ENCODE measurements at regions not wholly inside any gene's neighbourhood (a gene's known extent, or its start where the extent isn't known, plus 50 kb on each side); places are given as distances from the start of the nearest gene placed in this dataset.

DNA sequence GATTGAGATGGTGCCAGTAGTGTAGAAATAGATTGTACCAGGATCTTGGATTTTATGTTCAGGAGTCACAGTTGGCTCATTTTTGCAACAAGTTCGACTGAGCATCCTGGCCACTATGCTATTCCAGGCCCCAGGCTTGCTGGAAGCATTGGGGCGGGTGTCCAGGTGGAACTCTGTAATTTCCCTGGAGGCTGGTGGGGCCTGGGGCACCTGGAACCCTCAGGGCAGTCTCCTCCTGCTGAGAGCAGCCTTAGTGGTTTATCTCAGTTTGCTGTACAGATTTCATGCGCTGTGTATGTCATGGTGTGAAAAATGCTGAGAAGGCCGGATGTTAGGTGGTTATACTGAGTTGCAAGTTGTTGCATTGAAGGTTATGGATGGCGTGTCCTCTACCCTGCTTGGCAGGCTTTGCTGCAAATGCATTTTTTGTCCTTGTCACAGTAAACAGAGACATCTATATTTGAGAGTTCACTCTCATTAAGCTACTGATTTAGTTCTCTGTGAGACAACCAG is 135.1 kb upstream of the MYLIP start:
- no peak for DNase-seq

DNA sequence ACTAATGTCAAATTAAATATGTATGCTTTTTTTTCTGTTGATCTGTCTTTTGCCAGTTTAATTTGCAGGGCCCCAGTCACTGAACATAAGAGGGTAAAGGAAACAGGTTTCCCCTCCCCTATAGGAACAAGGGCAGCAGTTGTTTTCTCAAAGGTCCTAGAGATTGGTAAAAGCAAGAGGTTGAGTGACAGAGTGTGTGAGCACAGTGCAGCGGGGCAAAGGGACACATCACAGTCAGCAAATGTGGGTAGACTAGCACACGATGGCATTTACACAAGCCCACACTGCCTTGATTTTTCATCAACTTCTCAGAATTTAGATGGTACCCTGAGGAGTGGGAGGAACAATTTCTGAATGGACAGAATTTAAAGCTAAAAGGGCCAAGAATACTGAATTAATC is 138.7 kb upstream of the MYLIP start:
- DNase-seq: no peak

DNA sequence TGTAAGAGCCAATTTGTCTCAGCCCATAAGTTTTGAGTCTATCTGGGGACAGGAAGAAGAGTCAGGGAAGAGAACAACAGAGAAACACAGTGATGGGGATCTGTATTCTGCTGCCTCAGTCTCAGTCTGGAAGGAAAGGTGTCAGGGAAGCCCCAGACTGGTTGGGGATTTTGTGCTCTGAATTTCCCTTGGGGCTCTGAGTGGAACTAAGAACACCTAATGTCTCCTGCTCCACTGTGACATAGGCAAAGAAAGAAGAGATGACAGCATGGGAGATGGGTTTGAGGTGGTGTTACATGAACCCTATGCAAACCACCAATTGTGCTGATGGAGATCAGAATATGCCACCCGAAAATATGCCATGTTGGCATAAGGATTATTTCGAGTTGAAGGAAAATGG is 139.5 kb upstream of the MYLIP start:
- no peak for DNase-seq

DNA sequence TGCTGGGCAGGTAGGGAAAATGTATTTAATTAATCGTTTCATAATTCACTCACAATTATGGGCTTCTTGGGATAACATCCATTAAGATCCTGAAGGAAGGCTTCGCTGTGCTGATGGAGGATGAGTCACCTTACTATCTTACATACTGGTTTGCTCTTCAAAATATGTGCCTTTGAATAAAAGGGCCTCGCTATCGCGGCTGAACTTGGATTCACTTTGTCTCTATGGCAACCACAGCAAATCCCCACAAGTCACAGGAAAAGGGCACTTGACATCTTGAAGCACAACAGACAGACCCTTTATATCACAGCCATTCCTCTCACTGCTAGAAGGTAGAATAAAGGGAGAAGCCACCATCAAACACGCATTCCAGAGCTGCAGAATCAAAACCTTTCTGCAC is 141.3 kb upstream of the MYLIP start:
- no peak for DNase-seq

DNA sequence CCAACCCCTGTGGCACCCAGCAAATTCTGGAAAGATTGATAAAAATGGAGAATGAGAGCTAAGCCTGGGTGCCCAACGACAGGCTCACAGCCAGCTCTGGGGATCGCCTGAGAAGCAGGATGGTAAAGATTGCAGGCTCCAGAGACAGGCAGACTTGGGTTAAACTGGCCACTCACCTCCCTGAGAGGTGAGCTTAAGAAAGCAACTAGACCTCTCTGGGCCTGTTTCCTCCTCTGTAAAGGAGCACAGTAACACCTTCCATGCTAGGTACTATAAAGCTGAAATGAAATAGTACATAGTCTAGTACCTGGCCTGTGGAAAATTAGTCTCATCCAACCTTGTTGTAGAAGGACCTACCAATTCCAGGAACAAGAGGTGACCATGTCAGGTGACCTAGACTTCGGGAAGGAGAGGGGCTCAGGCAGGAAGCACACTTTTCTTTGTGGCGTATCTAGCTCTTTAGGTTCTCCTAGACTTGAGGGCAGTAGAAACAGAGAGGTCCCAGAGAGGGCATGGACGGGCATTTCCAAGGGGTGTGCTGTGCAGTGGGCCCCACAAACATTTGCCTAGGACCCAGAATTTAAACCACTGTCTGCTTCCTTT is 142.8 kb upstream of the MYLIP start:
- DNase-seq: no peak

DNA sequence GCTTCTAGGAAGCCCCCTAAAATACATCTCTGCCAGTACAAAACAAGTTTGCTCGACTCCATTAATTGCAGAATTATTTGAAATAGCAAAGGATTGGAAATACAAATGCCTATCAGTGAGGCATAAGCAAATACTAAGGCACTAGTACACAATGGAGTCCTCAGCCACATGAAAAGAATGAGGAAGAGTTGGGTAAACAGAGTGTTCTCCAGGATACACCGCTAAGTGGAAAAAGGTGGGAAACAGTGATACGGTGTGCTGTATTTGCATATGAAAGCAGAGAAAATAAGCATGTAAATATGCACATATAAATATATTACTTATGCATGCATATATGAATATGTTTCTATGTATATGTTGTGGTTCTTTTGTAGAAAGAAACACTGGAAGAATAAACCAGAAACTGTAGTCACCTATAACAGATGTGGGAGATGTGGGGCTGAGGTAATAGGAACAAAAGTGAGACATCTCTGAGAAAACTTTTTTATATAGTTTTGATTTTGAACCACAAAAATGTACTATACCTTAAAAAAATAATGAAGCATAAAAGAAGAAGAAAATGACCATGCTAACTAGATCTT is 143.4 kb upstream of the MYLIP start:
- DNase-seq: no peak

DNA sequence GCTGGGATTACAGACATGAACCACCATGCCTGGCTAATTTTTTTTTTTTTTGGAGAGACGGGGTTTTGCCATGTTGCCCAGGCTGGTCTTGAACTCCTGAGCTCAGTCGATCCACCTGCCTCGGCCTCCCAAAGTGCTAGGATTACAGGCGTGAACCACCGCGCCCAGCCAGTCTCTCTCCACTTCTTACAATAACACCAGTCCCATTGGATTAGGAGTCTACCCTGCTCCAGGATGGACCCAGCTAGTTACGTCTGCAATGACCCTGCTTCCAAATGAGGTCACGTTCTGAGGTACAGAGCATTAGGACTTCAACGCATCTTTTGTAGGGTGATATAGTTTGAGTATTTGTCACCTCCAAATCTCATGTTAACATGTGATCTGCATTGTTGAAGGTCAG is 146.9 kb upstream of the MYLIP start:
- DNase-seq: no peak

DNA sequence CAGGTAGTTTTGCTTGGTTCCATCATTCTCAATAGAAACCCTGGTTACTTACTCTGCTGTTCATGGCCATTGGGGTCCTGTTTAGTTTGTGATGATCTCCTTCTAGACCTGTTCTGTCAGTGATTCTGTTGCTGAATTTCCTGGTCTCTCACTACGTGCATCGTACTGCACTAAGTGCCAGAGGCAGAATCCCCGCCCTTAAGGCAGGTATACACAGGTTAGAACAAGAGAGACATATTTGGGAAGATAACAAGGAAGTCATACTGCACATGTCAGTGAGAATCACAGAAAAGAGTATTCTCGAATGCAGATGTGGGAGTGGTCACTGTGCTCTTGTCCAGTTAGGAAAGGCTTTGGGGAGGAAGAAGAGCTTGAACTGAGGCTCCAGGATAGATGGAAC is 148.1 kb upstream of the MYLIP start:
- DNase-seq: no peak

DNA sequence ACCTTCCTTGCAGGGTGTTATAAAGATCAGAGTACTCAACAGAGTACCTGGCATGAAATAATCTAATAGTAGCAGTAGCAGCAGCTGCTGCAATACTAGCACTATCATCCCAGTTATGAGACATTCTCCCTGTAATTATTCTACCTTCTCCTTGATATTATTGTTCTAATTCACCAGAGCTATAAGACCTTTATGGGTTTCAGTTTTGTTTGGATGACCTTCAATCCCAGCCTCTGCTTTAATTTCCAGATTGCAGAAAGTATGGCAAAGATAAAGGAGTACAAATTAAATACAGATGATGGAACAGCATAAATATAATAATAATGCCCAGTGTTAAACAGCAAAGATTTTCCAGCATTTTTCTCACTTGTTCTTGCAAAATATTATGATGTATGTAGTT is 150.5 kb upstream of the MYLIP start:
- DNase-seq: no peak

DNA sequence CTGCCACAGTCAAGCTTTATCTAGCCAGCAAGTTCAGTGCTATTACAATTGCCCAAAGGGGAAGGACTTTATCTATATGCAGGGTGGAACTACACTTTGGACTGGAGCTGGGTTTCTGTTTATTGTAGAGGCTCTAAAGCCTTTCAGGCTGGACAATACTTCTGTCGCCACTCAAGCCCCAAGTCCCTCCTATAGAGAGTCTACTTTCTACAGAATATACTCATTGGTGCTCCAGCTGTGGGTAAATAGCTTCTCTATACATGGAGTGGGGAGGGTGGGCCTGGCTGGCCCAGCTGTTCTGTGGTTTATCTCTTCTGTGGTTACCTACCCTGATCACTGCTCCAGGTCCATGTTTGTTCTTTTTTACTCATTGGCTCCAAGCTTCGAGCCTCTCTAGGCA is 151.8 kb upstream of the MYLIP start:
- no peak for DNase-seq

DNA sequence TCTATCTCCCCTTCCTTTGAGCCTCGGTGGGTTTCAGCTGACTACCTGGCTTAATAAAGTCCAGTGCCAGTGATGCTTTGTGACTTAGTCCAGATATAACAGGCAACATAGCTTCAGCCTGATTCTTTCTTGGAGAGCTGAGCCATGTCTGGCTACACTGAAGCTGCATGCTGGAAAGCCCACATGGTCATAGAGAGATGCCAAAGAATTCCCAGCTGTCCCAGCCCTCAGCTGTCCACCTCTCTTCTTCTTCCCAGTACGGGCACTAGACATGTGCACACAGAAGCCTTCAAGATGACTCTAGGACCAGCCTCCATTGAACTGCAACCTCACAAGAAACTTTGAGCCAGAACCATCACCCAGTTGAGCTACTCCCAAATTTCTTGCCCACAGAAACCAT is 154.1 kb upstream of the MYLIP start:
- DNase-seq: no peak

DNA sequence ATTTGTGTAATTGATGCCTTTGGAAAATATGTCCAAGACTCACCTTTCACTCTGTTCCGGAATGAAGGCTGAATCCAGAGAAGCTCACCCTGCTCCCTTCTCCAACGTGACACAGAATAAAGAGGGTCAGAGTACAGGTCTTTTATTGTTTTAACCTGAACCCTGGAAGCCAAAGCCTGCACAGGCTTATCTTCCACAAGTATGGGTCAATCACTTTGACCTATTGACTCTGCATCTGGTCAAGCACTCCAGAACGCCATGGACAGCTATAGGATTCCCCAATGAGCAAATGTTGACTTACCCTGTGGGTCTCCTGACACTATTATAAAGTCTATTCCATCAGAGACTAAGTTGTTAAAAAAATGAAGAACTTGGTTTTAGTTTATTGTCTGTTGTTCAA is 158.4 kb upstream of the MYLIP start:
- no peak for DNase-seq

DNA sequence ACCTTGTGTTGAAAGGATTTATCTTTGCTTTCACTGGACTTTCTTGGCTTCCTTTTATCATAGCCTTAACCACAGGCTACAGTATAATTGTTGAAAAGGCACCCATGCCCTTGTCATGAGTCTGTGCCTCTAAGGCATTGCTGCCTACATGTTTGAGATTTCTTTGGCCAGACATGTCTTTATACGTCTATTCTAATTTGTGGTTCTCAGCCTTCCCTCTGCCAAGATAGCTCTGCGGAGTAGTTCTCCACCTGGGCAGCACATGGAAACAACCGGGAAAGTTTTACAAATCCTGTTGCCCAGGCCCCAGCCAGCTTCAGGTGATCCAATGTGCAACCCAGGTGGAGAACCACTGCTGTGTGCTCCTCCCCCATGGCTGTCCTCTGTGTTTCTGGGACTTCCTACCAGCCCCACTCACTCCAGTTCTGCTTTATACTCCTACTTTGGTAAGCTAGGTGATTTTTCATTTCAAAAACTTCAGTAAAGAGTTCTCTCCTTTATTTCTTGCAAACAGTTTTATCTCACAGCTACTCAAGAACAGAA is 159.6 kb upstream of the MYLIP start:
- no peak for DNase-seq

DNA sequence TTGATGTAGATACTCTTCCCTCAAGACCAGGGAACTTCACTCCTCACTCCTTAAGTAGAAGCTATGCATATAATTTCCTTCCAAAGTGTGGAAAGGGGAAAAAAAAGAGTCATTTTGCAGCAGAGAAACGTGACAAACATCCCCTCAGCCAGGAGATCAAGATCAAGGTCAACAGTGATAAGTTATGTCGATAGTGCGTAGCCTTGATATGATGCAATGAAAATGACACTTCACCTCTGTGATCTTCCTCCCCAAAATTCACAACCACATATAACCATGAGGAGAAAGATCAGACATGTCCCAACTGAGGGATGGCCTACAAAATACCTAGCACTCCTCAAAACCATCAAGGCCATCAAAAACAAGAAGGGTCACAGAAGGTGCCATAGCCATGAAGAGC is 160.4 kb upstream of the MYLIP start:
- DNase-seq: no peak

DNA sequence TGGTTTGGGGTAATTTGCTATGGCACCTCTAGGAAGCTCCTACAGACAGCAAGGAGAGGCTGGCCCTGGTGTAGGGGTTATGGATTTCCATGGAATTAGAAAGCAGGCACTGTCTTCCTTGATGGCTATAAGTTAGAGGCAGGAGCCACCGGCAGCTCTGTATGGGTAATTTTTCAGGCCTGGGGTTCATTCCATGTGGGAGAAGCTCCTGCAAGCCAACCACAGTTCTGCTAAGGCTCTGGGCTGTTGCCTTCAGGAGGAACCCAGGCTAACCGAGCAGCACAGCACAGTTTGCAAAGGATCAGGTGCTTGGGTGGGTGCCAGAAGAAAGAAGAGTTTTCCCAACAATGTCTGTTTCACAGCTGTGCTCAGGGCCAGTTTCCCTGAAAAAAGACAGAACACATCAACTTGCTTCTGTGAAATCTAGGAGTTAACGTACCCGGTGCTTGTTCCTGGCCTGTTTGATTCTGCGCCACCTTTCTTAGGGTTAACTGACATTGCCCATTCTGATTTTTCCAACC is 162.8 kb upstream of the MYLIP start:
- no peak for DNase-seq

DNA sequence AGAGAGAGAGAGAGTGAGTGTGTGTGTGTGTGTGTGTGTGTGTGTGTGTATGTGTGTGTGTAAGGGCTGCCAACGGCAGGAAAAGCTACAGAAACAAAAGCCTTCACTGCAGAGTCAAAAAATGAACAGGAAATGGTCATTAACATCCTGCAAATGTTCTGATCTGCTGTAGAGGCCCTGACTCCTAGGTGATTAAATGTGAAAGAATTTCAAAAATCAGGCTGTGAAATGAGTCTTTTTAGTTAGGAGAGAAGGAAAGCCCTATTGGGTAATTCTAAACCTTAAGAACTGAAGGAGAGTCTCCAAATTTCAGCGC is 166.5 kb upstream of the MYLIP start:
- no peak for DNase-seq

DNA sequence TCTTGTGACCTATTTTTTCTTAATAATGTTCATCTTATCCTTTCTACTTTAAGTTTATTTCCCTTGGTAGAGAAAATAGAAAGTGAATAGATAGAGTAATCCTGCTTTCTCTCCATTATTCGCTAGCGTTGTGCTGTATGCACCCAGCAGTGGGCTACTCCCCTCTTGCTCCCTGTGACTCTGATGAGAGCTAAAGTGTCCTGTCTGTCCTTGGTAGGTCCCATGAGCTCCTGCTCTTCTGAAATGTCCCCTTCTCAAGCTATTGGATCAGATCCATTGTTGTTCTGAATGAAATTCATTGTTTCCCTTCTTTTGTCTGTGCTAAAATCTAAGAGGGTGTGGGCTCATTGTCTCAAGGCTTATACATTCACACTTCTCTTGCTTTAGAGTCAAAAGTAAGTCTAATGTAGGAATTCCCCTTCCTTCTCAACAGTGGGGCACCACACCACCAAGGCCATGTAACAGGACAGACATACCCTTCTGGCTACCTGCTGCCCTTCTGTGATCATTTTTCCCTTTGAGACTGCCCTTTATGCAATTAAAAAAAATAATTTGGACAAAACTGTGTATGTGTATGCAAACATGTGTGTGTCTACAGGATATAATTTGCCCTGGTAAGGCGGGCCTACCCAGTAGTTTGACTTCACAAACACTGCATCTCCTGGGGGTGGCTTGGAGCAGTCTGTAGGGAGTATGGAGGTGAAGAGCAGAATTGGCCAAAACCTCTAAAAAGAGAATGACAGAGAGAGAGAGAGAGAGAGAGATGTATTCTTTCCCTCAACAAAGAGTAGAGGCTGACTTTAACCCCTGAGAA is 167.0 kb upstream of the MYLIP start:
- DNase-seq: no peak

DNA sequence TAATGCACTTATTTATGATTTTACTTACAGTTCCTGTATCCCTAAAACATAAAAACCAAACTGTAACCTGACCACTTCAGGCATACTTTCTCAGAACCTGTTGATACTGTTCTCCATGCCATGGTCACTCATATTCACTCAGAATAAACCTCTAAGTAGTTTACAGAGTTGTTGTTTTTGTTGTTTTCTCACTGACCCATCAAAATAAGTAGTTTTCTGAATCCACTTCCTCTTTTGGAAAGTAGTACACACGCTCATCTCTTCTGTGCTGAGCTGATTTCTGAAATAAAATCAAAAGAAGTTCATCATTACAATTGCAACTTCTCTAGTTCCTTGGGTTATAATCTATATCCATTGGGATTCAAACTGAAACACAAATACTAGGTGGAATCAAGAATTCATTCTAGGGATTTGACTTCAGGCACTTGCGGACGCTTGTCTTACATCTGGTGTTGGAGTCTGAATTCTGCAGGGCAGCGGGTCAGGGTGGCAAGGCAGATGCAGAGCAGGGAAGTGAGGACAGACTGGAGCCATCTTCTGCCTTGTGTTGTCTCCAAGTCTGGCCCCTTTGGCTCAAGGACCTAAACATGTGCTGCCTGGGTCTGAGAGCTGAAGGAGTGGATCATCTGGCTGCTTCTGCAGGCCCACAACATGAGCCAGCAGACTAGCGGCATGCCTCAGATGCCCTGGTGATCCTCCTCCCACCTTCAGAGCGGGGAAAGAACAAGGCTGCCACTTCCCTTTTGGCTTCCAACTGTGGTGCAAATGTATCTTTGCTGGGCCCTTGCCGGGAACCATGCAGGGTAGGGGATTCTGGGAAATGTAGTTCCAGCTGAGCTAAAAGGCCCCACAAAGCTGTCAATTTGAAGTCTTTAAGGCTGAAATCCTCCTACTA is 167.9 kb upstream of the MYLIP start:
- no peak for DNase-seq

DNA sequence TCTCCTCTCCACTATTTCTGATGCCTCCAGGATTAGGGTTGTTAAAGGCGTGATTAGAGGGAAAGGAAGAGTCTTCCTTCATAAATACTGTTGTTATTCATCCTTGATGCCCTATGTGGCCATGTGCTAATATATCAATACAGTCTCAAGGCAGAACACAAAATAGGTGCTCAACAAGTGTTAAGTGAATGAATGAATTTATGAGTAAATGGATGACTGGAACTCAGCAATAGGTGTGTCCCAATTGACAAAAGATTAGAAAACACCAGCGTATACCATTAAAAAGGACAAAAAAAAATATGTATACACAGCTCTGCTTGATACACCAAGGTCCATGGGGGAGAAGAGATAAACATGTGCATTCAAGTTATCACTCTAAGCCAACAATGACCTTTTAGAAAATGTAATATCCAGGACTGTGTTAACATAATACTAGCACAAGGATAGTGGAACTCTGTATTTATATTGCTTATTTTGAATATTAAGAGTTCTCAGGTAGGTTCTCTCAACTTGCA is 171.2 kb upstream of the MYLIP start:
- DNase-seq: no peak

DNA sequence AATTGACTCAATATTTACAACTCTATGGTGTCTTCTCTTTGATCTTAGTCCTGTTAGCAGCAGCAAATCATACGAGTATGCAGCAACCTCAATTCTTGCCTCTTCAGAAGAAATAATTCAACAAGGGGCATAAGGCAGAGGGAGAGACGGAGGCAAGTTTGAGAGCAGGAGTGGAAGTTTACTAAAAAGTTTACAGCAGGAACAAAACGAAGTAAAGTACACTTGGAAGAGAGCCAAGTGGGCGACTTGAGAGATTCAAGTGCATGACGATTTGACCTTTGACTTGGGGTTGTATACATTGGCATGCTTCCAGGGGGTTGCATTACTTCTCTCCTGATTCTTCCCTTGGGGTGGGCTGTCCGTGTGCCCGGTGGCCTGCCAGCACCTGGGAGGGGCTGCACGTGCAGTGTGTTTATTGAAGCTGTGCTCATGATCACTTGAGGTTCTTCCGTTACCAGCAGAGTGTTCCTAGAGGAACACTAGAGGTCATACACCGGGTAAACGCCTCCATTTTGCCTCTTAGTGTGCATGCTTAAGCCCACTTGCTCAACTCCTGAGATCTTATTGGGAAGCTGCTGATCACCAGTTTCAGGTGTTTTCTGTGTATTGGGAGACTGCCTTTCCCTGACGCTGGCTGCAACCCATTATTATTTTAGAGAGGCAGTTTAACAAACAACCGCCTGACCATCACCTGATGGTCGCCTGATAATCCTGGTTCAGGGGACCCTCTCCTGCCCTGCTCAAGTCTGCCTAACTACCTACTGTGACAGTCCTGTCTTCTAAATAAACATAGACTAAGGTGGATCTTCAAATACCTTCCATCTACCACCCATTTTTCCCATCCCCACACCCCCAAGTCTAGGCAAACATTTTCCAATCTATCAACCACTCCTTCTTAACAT is 172.4 kb upstream of the MYLIP start:
- no peak for DNase-seq

DNA sequence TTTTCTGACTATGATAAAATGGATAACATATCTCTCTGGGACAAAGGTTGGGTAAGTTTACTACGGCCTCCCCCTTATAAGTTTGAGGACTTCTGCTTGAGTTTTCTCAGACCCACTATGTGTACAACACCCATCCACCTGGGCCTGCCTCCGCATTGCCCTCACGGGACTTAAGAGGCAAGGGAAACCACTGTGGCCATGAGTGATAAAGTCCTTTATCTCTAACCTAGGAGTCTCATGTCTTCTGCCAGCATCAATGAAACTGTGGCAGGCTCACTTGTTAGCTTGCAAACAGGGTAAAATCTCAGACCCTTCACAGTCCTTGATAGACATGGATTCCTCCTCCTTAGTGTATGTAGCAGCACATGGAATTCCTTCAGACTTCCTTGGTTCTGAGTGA is 173.4 kb upstream of the MYLIP start:
- DNase-seq: no peak
